Inferior parietal cortex (tissue), 1 donor: ENCODE measurements at regions not wholly inside any gene's neighbourhood (a gene's known extent, or its start where the extent isn't known, plus 50 kb on each side); places are given as distances from the start of the nearest gene placed in this dataset.
"Not testable (repeated sequence)": the region's sequence is repeated elsewhere in the genome, so short reads cannot be mapped to it uniquely, and the experiment has no call there.

Experiments
- DNase-seq: peaks from one replicate; pipeline ENCODE4 v3.0.0-alpha.2; 2016; ENCODE audit errors: extremely low spot score

DNA sequence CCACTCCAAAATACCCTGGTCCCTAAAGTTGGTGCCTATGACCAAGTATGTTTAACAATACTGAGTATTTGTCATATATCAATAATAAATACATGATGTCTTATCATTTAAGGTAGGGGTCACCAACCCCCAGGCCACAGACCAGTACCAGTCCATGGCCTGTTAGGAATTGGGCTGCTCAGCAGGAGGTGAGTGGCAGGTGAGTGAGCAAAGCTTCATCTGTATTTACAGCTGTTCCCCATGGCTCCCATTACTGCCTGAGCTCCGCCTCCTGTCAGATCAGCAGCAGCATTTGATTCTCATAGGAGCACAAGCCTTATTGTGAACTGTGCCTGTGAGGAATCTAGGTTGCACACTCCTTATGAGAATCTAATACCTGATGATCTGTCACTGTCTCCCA, 126.2 kb downstream of the HNRNPD start:
- DNase-seq, result no peak

- DNase-seq, result no peak
These were observed 126.6 kb downstream of the HNRNPD start for GRCh38 chr4:82247171-82247570.

GRCh38 chr4:82241534-82241933, 132.3 kb downstream of the HNRNPD start:
- DNase-seq, result no peak

DNA sequence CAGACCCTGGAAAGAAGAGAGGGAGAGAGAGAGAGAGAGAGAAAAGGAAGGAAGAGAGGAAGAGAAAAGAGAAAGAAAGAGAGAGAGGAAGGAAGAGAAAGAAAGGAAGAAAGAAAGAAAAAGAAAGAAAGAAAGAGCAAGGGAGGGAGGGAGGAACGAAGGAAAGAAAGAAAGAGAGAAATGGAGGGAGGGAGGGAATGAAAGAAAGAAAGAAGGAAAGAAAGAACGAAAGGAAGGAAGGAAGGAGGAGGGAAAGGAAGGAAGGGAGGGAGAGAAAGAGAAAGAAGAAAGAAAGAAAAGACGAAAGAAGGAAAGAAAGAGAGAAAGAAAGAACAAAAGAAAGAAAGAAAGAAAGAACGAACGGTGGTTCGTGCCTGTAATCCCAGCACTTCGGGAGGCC, 133.4 kb downstream of the HNRNPD start:
- DNase-seq, result no peak

DNA sequence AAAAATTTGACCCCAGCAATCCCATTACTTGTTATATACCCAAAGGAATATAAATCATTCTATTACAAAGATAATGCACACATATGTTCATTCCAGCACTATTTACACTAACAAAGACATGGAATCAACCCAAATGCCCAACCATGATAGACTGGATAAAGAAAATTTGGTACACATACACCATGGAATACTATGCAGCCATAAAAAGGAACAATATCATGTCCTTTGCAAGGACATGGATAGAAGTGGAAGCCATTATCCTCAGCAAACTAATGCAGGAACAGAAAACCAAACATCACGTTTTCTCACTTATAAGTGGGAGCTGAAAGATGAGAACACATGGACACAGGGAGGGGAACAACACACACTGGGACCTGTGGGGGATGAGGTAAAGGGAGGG, 136.6 kb downstream of the HNRNPD start:
- DNase-seq, result not testable (repeated sequence)

GRCh38 chr4:82235346-82235745, 138.4 kb downstream of the HNRNPD start:
- no peak for DNase-seq

GRCh38 chr4:82232891-82233290, 140.9 kb downstream of the HNRNPD start:
- DNase-seq, result no peak

GRCh38 chr4:82231806-82232205, 142.0 kb downstream of the HNRNPD start:
- DNase-seq, result no peak

DNA sequence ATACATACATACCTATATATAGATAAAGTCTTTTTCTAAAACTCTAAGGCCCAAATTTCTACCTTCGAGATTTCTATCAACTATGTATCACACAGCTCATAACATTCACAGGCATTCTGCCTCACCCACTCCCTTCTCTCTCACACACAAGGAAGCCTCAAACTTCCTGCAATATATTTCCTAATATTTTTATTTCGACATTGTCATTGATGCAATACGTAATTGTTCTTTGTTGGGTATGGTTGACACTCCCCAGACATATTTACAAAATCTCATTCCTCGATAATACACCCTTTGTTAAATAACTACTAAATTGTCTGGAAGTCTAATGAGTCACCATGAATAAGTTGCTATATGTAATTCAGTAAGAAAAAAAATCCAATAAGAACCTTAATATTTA, 143.5 kb downstream of the HNRNPD start:
- no peak for DNase-seq

DNA sequence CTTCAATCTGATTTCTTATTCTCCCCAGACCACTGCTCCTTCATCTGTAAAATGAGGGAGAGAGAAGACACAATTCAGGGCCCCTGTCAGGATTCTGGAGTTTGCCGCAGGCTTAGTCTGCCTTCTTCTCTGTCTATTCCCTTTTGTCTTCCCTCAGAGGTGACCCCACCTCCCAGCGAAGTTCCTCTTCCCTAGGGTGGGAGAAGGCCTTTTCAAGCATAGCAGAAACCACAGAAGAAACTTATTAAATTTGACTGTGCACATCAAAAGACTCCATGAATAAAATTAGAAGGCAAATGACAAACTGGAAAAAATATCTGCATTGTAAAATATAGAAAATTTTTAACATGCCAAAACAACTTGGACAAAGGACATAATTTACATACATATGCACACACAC, 148.8 kb downstream of the HNRNPD start:
- no peak for DNase-seq

DNA sequence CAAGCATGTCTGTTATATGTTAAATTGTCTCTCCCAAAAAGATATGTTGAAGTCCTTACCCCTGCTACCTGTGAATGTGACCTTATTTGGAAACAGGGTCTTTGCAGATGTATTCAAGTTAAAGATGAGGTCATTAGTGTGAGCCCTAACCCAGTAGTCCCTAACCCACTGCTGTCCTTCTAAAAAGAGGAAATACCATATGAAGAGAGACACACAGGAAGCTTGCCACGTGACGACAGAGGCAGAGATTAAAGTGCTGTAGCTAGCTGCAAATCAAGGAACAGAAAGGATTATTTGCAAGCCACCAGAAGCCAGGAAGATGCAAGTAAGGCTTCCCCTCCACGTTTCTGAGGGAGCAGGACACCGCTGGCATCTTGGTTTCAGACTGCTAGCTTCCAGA, 150.1 kb downstream of the HNRNPD start:
- DNase-seq, result peak; percentile 9

GRCh38 chr4:82219346-82219745, 154.4 kb downstream of the HNRNPD start:
- no peak for DNase-seq

GRCh38 chr4:82217986-82218715, 155.6 kb downstream of the HNRNPD start:
- no peak for DNase-seq

DNA sequence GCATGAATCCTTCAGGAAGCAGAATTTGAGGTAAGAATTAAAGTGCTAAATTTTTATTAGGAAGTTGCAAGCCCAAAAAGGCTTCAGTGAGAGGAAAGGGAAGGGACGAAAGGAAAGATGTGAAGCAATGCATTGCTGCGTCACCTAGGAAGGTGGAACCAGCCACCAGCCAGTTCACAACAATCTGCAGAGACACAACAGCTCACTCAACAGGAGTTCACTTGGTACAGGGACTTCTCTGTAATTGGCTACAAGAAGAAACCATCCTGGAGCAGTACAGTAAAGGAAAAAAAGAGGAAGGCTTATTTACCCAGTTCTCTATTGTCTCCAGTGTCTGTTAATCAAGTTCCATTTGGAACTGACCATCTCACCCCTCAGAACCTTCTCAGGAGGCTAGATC, 157.6 kb downstream of the HNRNPD start:
- DNase-seq, result no peak

GRCh38 chr4:82215800-82216199, 158.0 kb downstream of the HNRNPD start:
- no peak for DNase-seq

- DNase-seq, result no peak
These were observed 158.8 kb downstream of the HNRNPD start for GRCh38 chr4:82215039-82215438.

DNA sequence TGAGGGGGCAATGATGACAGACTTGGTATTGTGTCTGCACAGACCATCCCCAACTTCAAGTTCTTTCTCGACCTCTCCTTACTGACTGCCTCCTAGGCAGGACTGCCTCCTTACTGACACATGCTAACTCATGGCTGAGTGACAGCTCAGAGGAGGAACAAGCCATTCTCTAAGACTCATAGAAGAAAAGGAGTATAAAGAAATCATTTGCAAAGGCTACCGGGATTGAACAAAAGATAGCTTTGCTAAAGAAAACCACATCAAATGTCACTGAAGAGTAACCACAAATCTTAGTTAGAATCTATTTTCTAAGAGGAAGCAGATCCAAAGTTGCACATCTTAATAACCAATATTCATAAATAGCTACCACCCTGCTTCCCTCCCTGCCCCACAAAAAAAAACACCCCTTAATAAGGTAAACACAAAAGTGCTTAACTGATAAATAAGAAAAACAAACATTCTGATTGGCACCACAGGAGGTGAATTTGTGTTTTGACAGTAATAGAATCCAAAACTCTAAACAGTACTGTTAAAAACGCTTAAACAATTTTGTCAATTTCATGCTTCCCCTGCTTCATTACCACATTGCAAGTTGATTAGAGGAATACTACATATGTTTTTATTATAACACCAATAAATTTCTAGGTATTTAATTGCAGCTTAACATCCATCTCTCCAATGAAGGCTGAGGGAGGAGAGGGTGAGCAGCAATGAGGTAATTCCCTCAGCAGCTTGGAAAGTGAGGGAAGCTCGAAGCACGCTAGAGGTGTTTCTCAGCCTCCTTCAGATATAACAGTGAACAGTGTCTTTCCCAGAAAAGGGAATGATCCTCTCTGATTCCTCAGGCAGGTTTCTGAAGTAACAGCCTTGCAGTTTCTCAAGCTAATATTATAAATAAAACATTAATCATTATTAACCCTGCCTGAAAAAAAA, 160.0 kb downstream of the HNRNPD start:
- DNase-seq, result no peak

GRCh38 chr4:82201805-82202641, 171.8 kb downstream of the HNRNPD start:
- peak; percentile 35 for DNase-seq

DNA sequence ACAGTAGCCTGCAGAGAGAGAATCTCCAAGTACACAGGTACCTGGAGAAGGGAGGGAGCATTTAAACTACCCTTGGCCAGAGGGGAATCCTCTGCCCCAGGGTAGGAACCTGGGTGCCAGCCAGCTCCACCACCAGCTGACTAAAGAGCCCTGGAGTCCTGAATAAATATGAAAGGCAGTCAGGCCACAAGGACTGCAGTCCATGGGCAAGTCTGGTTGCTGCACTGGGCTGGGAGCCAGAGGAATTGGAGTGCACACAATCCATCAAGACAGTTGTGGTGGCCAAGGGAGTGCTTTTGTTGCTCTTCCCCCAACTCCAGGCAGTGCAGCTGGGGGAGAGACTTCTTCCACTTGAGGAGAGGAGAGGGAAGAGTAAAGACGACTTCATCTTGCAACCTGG, 172.5 kb downstream of the HNRNPD start:
- no peak for DNase-seq

- no peak for DNase-seq
These were observed 173.7 kb downstream of the HNRNPD start for GRCh38 chr4:82200046-82200445.

DNA sequence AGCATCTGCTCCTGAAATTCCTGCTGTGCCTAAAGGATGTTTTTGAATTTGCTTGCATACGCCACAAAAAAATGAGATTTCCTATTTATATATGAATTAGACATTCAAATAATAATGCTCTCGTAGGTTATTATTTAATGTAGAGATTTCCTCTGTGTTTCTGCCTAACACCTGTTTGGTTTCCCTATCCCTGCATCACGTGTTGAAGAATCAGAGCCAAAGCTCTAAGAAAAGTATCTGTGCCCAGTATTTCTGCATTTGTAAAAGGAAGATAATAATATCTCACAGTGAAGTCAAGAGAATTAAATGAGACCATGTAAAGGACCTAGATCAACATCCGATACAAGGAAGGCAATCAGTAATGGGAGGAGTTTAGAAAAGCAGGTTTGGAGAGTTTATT, 179.5 kb downstream of the HNRNPD start:
- DNase-seq, result no peak

DNA sequence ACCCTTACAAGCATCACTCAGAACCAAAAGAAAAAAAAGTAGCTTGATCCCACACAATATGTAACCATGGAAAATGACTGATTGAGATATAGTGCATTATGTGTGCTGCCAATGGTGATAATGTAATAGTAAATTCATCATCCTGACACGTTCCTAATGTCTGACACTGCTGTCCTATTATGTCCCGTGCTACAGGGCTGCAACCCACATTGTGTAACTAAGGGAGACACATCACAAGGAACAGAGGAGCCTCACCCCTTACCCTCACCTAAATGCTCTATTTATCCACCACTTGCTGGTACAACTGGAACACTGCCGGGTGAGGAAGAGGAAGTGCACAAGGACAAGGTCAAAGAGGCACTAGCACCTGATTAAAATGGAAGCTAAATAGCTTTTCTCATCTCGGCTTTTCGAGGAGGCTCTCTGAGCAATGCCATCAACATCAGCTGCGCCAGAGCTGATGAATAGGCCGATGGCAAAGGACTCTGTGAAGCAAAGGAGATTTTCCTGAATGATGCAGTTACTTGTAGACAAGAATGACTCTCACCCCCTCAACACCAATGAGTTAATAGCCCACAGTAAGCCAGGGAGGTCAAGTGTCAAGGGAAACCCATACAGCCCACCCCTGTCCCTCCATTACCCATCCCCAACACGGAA, 181.6 kb downstream of the HNRNPD start:
- no peak for DNase-seq
